ENCODE measurements at regions not wholly inside any gene's neighbourhood (a gene's known extent, or its start where the extent isn't known, plus 50 kb on each side); places are given as distances from the start of the nearest gene placed in this dataset.

DNA sequence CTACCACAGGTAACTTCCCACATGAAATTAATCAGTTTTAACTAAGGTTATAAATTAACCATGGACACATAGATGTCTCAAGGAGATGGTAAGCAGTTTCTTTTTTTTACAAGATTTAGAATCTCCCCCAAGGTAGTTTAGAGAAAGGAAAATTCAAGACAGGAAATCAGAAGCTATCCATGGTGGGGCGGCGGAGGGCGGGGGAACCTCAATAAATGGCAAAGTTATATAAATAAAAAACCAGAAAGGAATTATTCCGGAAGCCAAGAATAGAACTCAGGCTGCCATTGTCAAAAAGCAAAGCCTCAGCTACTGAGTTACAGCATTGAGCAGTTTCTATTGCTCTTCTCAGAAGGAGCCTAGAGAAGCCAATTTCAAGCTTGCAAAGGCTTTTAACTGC, 172.1 kb upstream of the SMAD3 start:
- TF ChIP-seq, protein P1, sequence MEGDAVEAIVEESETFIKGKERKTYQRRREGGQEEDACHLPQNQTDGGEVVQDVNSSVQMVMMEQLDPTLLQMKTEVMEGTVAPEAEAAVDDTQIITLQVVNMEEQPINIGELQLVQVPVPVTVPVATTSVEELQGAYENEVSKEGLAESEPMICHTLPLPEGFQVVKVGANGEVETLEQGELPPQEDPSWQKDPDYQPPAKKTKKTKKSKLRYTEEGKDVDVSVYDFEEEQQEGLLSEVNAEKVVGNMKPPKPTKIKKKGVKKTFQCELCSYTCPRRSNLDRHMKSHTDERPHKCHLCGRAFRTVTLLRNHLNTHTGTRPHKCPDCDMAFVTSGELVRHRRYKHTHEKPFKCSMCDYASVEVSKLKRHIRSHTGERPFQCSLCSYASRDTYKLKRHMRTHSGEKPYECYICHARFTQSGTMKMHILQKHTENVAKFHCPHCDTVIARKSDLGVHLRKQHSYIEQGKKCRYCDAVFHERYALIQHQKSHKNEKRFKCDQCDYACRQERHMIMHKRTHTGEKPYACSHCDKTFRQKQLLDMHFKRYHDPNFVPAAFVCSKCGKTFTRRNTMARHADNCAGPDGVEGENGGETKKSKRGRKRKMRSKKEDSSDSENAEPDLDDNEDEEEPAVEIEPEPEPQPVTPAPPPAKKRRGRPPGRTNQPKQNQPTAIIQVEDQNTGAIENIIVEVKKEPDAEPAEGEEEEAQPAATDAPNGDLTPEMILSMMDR (IDR thresholded peaks at IDR 0.05 in 8 of 11, conservative IDR thresholded peaks at IDR 0.05 in 3 of 11): no peak
- TF ChIP-seq POLR2A (IDR thresholded peaks at IDR 0.05): no peak

All from spleen (tissue), 7 donors.